MM.1S (cell line): ENCODE measurements at regions not wholly inside any gene's neighbourhood (a gene's known extent, or its start where the extent isn't known, plus 50 kb on each side); places are given as distances from the start of the nearest gene placed in this dataset.

ENCODE experiments used
- DNase-seq: peaks from one replicate; pipeline ENCODE4 v3.0.0-alpha.2; 2015
- H2AFZ ChIP-seq: fragments of 300-600 bp; sonication (generic); 2 replicates; pipeline ENCODE4 v1.6.0; 2016; ENCODE audit warnings: antibody characterized with exemption, low read length
- H3F3A ChIP-seq: fragments of 300-600 bp; sonication (generic); 2 replicates; pipeline ENCODE4 v1.6.1; 2016; ENCODE audit warnings: mild to moderate bottlenecking, antibody characterized with exemption, low read length, moderate library complexity, mixed read lengths; ENCODE audit not compliant: insufficient read depth
- H3K27ac ChIP-seq: fragments of 300-600 bp; sonication (generic); 2 replicates; pipeline ENCODE4 v1.5.1; 2016; ENCODE audit warnings: mild to moderate bottlenecking, low read length
- H3K27me3 ChIP-seq: fragments of 300-600 bp; sonication (generic); replicated peaks from 2 replicates; pipeline ENCODE4 v1.6.0; 2016; ENCODE audit warnings: low read length; ENCODE audit not compliant: insufficient read depth
- H3K36me3 ChIP-seq: fragments of 300-600 bp; sonication (generic); replicated peaks from 2 replicates; pipeline ENCODE4 v1.6.1; 2016; ENCODE audit warnings: mild to moderate bottlenecking, low read length, mixed read lengths; ENCODE audit not compliant: insufficient read depth
- H3K4me1 ChIP-seq: fragments of 300-600 bp; sonication (generic); 2 replicates; pipeline ENCODE4 v1.6.1; 2016; ENCODE audit warnings: low read length, mixed read lengths
- H3K4me2 ChIP-seq: fragments of 300-600 bp; sonication (generic); 2 replicates; pipeline ENCODE4 v1.6.0; 2016; ENCODE audit warnings: low read depth, low read length
- H3K4me3 ChIP-seq: fragments of 300-600 bp; sonication (generic); 2 replicates; pipeline ENCODE4 v1.5.1; 2016; ENCODE audit warnings: low read length, mixed read lengths
- H3K79me2 ChIP-seq: fragments of 300-600 bp; sonication (generic); 2 replicates; pipeline ENCODE4 v1.6.1; 2016; ENCODE audit warnings: mixed run types, low read length, mixed read lengths
- H3K9ac ChIP-seq: fragments of 300-600 bp; sonication (generic); 2 replicates; pipeline ENCODE4 v1.6.1; 2016; ENCODE audit warnings: low read length, mixed read lengths
- H3K9me2 ChIP-seq: fragments of 300-600 bp; sonication (generic); replicated peaks from 2 replicates; pipeline ENCODE4 v1.6.1; 2016; ENCODE audit warnings: mild to moderate bottlenecking, low read length, mixed read lengths; ENCODE audit not compliant: insufficient read depth
- H3K9me3 ChIP-seq: fragments of 300-600 bp; sonication (generic); replicated peaks from 2 replicates; pipeline ENCODE4 v1.6.1; 2016; ENCODE audit warnings: mild to moderate bottlenecking, low read length, mixed read lengths; ENCODE audit not compliant: insufficient read depth
- H4K20me1 ChIP-seq: fragments of 300-600 bp; sonication (generic); 2 replicates; pipeline ENCODE4 v1.6.1; 2016; ENCODE audit warnings: mild to moderate bottlenecking, low read length, moderate library complexity, mixed read lengths; ENCODE audit not compliant: insufficient read depth
- EZH2 ChIP-seq: fragments of 300-600 bp; sonication (generic); optimal IDR thresholded peaks from 2 replicates; pipeline ENCODE3; 2017; ENCODE audit warnings: low read depth, mild to moderate bottlenecking, antibody characterized with exemption, low read length, mixed read lengths
- EZH2phosphoT487 ChIP-seq: fragments of 300-600 bp; sonication (generic); IDR thresholded peaks from 2 replicates; pipeline ENCODE4 v1.6.1; 2018; ENCODE audit warnings: antibody characterized with exemption, low read length
- TF ChIP-seq, protein P1 (sequence below): fragments of 300-600 bp; sonication (generic); IDR thresholded peaks from 2 replicates; pipeline ENCODE4 v1.5.1; 2016; ENCODE audit warnings: antibody characterized with exemption, low read length, mixed read lengths

DNA sequence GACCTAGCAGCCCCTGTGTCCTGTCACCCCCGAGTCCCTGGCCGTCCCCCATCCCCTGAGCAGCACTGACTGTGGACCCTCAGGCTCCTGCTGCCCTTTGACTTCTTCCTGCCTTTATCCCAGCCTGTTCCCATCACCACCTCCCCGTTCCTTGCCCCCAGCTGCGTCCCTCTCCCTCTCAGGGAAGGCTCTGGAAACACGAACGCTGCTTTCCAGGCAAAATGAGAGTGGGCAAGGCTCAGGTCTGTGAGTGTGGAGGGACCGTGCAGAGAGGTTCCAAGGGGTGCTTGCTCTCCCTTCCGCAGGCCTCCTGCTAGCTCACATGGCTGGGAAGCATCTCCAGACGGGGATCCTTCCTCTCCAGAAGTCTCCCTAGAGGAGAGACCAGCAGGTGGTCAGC, 501.8 kb upstream of the SALL3 start:
- H3K9ac ChIP-seq: no peak overlapping the region

DNA sequence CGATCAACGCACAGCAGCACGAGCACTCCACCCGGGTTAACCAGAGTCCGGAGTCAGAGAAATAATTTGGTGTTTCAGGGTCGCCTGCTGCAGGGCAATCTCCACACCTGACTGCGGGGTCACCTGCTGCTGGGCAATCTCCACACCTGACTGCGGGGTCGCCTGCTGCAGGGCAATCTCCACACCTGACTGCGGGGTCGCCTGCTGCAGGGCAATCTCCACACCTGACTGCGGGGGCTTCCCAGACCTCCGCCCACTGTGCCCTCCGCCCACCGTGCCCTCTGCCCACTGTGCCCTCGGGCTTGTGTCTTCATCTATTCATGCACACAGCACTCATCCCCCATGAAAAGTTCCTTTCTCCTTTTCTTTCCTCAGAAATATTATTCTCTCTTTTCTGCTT, 500.2 kb upstream of the SALL3 start:
- Histone ChIP-seq H2AFZ (no peak overlapping the region), H3K9me3 (no peaks in the 10 kb centered on the region), H3K9ac (no peak overlapping the region), H3K27me3 (no peaks in the 10 kb centered on the region), H3K79me2 (no peaks in the 10 kb centered on the region), H3F3A (no peaks in the 10 kb centered on the region), H3K4me3 (no peak overlapping the region), H3K4me1 (no peaks in the 10 kb centered on the region), H3K36me3 (no peaks in the 10 kb centered on the region), H3K4me2 (no peak overlapping the region), H3K27ac (no peak overlapping the region), H4K20me1 (no peaks in the 10 kb centered on the region), H3K9me2 (no peaks in the 10 kb centered on the region)
- TF ChIP-seq, protein P1, sequence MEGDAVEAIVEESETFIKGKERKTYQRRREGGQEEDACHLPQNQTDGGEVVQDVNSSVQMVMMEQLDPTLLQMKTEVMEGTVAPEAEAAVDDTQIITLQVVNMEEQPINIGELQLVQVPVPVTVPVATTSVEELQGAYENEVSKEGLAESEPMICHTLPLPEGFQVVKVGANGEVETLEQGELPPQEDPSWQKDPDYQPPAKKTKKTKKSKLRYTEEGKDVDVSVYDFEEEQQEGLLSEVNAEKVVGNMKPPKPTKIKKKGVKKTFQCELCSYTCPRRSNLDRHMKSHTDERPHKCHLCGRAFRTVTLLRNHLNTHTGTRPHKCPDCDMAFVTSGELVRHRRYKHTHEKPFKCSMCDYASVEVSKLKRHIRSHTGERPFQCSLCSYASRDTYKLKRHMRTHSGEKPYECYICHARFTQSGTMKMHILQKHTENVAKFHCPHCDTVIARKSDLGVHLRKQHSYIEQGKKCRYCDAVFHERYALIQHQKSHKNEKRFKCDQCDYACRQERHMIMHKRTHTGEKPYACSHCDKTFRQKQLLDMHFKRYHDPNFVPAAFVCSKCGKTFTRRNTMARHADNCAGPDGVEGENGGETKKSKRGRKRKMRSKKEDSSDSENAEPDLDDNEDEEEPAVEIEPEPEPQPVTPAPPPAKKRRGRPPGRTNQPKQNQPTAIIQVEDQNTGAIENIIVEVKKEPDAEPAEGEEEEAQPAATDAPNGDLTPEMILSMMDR: no peak
- TF ChIP-seq EZH2: no peak
- no peak for TF ChIP-seq EZH2phosphoT487
- no peak for DNase-seq

More for the DNA sequence above, 501.8 kb upstream of the SALL3 start:
- Histone ChIP-seq H3K4me2 (no peak overlapping the region), H3K9me3 (no peaks in the 10 kb centered on the region), H3K27ac (no peak overlapping the region), H3K4me1 (no peaks in the 10 kb centered on the region), H3K27me3 (no peaks in the 10 kb centered on the region), H3K9me2 (no peaks in the 10 kb centered on the region), H3K4me3 (no peak overlapping the region), H3F3A (no peaks in the 10 kb centered on the region), H3K36me3 (no peaks in the 10 kb centered on the region), H2AFZ (no peak overlapping the region), H3K79me2 (no peaks in the 10 kb centered on the region), H4K20me1 (no peaks in the 10 kb centered on the region)
- no peak for DNase-seq
- TF ChIP-seq EZH2phosphoT487 (no peak), EZH2 (no peak)
- TF ChIP-seq, protein P1: no peak

DNA sequence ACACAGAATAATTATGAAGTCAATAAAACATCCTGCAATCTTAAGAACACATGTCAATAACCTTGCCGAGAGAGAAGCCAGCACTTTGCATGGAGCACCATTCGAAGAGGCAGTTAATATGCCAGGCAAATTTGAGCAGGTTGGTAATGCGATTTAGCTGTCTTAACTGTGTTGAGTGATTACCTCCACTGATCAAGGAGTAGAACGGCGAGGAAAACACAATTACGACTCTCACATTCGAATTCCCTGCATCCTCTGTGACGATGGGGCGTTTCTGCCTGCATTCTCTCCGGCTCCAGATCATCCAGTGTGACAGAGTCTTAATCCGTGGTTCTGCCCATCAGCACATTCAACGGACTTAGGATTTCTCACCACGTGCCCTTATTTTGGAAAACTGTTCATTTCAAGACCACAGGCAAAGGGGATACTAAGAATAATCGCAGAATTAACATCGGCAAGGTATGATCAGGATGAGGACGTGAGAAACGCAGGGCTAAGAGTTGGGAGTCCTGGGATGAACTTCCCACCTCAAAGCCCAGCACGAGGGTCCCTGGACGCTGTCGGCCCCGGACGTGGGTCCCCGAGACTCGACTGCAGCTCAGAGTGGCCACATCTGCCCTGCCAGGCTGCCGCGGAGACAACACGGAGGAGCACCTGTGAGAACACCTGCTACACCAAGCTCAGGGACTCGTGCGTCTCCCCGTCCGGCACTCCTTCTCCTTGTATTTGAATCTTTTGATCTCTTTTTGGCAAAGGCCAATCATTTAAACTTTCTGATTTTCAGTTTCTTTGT, 499.2 kb upstream of the SALL3 start:
- Histone ChIP-seq H3F3A (no peaks in the 10 kb centered on the region), H4K20me1 (no peaks in the 10 kb centered on the region), H3K9ac (no peak overlapping the region), H2AFZ (no peak overlapping the region), H3K4me3 (no peak overlapping the region), H3K4me1 (no peaks in the 10 kb centered on the region), H3K27ac (no peak overlapping the region), H3K9me3 (no peaks in the 10 kb centered on the region), H3K79me2 (no peaks in the 10 kb centered on the region), H3K4me2 (no peak overlapping the region), H3K27me3 (no peaks in the 10 kb centered on the region), H3K36me3 (no peaks in the 10 kb centered on the region), H3K9me2 (no peaks in the 10 kb centered on the region)
- DNase-seq: no peak
- TF ChIP-seq, protein P1: no peak
- TF ChIP-seq EZH2: no peak
- no peak for TF ChIP-seq EZH2phosphoT487
